K562 (cell line): ENCODE measurements at regions not wholly inside any gene's neighbourhood (a gene's known extent, or its start where the extent isn't known, plus 50 kb on each side); places are given as distances from the start of the nearest gene placed in this dataset.
A peak's percentile ranks its signal among the peaks of the same experiment; 100 is the strongest.

Source experiments
- ADNP ChIP-seq: fragments of 200-800 bp; sonication (Bioruptor generic); IDR thresholded peaks from 2 replicates; pipeline ENCODE4 v1.6.1; 2016; ENCODE audit warnings: missing genetic modification characterization, missing compliant biosample characterization
- DIDO1 ChIP-seq: fragments of 450-650 bp; IDR thresholded peaks from 2 replicates; pipeline ENCODE4 v1.6.1; 2016; ENCODE audit warnings: low read depth, missing biosample characterization, missing genetic modification characterization
- DMBX1 ChIP-seq: fragments of 250-450 bp; sonication (Bioruptor Pico); IDR thresholded peaks from 2 replicates; pipeline ENCODE4 v1.8.0; 2022; ENCODE audit warnings: inconsistent platforms, mild to moderate bottlenecking, moderate library complexity, borderline replicate concordance
- MIER1 ChIP-seq: fragments of 450-650 bp; IDR thresholded peaks from 2 replicates; pipeline ENCODE4 v1.6.1; 2016; ENCODE audit warnings: antibody characterized with exemption, mild to moderate bottlenecking, low read depth
- PCBP2 ChIP-seq: fragments of 200-400 bp; formaldehyde crosslinking; IDR thresholded peaks from 2 replicates; pipeline ENCODE4 v1.6.1; 2018; ENCODE audit warnings: low read length, low read depth, mild to moderate bottlenecking, moderate library complexity; ENCODE audit not compliant: poor library complexity, severe bottlenecking
- PHF8 ChIP-seq: fragments of 200-600 bp; sonication (generic); IDR thresholded peaks from 2 replicates; pipeline ENCODE4 v1.6.1; 2012; ENCODE audit warnings: mixed run types, mild to moderate bottlenecking, inconsistent platforms, low read length, moderate library complexity, borderline replicate concordance
- POLR3A ChIP-seq: IDR thresholded peaks from 2 replicates; pipeline ENCODE4 v1.6.1; 2011; ENCODE audit warnings: borderline replicate concordance, mild to moderate bottlenecking, moderate library complexity; ENCODE audit not compliant: insufficient read length, insufficient read depth; ENCODE audit errors: extremely low read depth
- PTTG1 ChIP-seq: fragments of 450-650 bp; IDR thresholded peaks from 2 replicates; pipeline ENCODE4 v1.6.1; 2016; ENCODE audit warnings: low read depth, mild to moderate bottlenecking, missing genetic modification characterization, missing compliant biosample characterization
- PURB ChIP-seq: sonication (generic); formaldehyde crosslinking; IDR thresholded peaks from 2 replicates; pipeline ENCODE4 v1.9.0; 2021; ENCODE audit warnings: low read depth, mild to moderate bottlenecking, missing genetic modification reagents
- SAP30 ChIP-seq: fragments of 200-600 bp; sonication (generic); IDR thresholded peaks from 2 replicates; pipeline ENCODE4 v1.6.1; 2012; ENCODE audit warnings: borderline replicate concordance, low read depth, mild to moderate bottlenecking, moderate library complexity, low read length, control low read depth, inconsistent platforms; ENCODE audit not compliant: insufficient read depth, poor library complexity, severe bottlenecking
- SIRT6 ChIP-seq: IDR thresholded peaks from one replicate; pipeline ENCODE4 v1.6.1; 2012; ENCODE audit warnings: low read depth, mild to moderate bottlenecking, control low read depth, inconsistent platforms, low read length, moderate library complexity
- TBL1XR1 ChIP-seq, 2 experiments: IDR thresholded peaks; 2 replicates each; pipeline ENCODE4 v1.6.1; 2012; ENCODE audit warnings: improper control_type of control experiment in 2 of 2, low read length in 2 of 2, mild to moderate bottlenecking in 1 of 2
- ZNF232 ChIP-seq: sonication (generic); formaldehyde crosslinking; IDR thresholded peaks from 2 replicates; pipeline ENCODE4 v1.8.0; 2022; ENCODE audit warnings: mild to moderate bottlenecking, missing genetic modification reagents
- TF ChIP-seq, protein P1 (sequence below): fragments of 450-650 bp; formaldehyde crosslinking; IDR thresholded peaks from 2 replicates; pipeline ENCODE4 v1.4.0; 2022; ENCODE audit warnings: missing genetic modification characterization
- TF ChIP-seq, protein P2 (sequence below): fragments of 250-450 bp; sonication (Bioruptor Pico); IDR thresholded peaks from 2 replicates; pipeline ENCODE4 v1.6.1; 2021; ENCODE audit warnings: mild to moderate bottlenecking
- TF ChIP-seq, protein P3 (sequence below): fragments of 450-650 bp; IDR thresholded peaks from 2 replicates; pipeline ENCODE4 v1.6.1; 2016; ENCODE audit warnings: low read depth
- TF ChIP-seq, protein P4 (sequence below), 2 experiments: fragments of 450-650 bp; IDR thresholded peaks; 2 replicates each; pipeline ENCODE4 v1.6.1; 2016

DNA sequence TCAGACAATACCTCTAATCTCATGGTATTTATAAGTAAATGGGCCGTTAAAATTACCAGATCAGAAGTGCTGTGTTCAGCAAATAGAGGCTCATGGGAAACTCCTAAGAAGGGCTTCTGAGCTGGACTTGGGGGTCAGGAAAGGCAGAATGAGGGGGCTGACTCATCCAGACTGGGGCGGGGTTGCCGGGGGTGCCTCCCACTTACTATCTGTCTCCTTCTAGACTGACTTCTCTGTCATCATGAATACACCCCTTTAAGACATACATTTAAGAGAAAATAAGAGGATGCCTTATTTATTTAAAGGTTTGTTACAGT lies 96.0 kb upstream of the ERRFI1 start (continued):
- no peak for TF ChIP-seq PCBP2
- TF ChIP-seq DMBX1 (CRISPR knock-in tag) = 0 out of 2 replicates have a peak, but pooled peaks have one; percentile 14
- TF ChIP-seq TBL1XR1 (IDR thresholded peaks at IDR 0.05; ENCODE audit: low read length in 2 of 2) = 0 out of 4 replicates have a peak, but pooled peaks of 1 of the 2 experiments have one; percentile 25
- TF ChIP-seq SIRT6 = no peak
- TF ChIP-seq PHF8 = no peak
- no peak for TF ChIP-seq SAP30
- TF ChIP-seq PURB = no peak
- TF ChIP-seq, protein P1, sequence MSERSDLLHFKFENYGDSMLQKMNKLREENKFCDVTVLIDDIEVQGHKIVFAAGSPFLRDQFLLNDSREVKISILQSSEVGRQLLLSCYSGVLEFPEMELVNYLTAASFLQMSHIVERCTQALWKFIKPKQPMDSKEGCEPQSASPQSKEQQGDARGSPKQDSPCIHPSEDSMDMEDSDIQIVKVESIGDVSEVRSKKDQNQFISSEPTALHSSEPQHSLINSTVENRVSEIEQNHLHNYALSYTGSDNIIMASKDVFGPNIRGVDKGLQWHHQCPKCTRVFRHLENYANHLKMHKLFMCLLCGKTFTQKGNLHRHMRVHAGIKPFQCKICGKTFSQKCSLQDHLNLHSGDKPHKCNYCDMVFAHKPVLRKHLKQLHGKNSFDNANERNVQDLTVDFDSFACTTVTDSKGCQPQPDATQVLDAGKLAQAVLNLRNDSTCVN (CRISPR knock-in tag) = no peak
- TF ChIP-seq, protein P2, sequence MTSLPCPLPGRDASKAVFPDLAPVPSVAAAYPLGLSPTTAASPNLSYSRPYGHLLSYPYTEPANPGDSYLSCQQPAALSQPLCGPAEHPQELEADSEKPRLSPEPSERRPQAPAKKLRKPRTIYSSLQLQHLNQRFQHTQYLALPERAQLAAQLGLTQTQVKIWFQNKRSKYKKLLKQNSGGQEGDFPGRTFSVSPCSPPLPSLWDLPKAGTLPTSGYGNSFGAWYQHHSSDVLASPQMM (CRISPR knock-in tag) = no peak
- TF ChIP-seq DIDO1 (tag) = no peak; the same call in 1 of the 2 replicates
- no peak for TF ChIP-seq ZNF232 (CRISPR knock-in tag)
- no peak for TF ChIP-seq MIER1
- TF ChIP-seq PTTG1 (tag) = 0 out of 2 replicates have a peak, but pooled peaks have one; percentile 16
- no peak for TF ChIP-seq POLR3A
- no peak for TF ChIP-seq ADNP (tag)
- TF ChIP-seq, protein P3, sequence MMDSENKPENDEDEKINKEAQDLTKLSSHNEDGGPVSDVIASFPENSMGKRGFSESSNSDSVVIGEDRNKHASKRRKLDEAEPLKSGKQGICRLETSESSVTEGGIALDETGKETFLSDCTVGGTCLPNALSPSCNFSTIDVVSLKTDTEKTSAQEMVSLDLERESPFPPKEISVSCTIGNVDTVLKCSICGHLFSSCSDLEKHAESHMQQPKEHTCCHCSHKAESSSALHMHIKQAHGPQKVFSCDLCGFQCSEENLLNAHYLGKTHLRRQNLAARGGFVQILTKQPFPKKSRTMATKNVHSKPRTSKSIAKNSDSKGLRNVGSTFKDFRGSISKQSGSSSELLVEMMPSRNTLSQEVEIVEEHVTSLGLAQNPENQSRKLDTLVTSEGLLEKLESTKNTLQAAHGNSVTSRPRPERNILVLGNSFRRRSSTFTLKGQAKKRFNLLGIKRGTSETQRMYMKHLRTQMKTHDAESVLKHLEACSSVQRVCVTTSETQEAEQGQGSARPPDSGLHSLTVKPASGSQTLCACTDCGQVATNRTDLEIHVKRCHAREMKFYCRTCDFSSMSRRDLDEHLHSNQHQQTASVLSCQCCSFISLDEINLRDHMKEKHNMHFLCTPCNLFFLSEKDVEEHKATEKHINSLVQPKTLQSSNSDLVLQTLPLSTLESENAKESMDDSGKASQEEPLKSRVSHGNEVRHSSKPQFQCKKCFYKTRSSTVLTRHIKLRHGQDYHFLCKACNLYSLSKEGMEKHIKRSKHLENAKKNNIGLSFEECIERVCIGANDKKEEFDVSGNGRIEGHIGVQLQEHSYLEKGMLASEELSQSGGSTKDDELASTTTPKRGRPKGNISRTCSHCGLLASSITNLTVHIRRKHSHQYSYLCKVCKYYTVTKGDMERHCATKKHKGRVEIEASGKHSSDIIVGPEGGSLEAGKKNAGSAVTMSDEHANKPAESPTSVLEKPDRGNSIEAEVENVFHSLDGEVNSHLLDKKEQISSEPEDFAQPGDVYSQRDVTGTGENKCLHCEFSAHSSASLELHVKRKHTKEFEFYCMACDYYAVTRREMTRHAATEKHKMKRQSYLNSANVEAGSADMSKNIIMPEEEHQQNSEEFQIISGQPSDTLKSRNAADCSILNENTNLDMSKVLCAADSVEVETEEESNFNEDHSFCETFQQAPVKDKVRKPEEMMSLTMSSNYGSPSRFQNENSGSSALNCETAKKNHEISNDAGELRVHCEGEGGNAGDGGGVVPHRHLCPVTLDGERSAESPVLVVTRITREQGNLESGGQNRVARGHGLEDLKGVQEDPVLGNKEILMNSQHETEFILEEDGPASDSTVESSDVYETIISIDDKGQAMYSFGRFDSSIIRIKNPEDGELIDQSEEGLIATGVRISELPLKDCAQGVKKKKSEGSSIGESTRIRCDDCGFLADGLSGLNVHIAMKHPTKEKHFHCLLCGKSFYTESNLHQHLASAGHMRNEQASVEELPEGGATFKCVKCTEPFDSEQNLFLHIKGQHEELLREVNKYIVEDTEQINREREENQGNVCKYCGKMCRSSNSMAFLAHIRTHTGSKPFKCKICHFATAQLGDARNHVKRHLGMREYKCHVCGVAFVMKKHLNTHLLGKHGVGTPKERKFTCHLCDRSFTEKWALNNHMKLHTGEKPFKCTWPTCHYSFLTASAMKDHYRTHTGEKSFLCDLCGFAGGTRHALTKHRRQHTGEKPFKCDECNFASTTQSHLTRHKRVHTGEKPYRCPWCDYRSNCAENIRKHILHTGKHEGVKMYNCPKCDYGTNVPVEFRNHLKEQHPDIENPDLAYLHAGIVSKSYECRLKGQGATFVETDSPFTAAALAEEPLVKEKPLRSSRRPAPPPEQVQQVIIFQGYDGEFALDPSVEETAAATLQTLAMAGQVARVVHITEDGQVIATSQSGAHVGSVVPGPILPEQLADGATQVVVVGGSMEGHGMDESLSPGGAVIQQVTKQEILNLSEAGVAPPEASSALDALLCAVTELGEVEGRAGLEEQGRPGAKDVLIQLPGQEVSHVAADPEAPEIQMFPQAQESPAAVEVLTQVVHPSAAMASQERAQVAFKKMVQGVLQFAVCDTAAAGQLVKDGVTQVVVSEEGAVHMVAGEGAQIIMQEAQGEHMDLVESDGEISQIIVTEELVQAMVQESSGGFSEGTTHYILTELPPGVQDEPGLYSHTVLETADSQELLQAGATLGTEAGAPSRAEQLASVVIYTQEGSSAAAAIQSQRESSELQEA = no peak
- TF ChIP-seq, protein P4, sequence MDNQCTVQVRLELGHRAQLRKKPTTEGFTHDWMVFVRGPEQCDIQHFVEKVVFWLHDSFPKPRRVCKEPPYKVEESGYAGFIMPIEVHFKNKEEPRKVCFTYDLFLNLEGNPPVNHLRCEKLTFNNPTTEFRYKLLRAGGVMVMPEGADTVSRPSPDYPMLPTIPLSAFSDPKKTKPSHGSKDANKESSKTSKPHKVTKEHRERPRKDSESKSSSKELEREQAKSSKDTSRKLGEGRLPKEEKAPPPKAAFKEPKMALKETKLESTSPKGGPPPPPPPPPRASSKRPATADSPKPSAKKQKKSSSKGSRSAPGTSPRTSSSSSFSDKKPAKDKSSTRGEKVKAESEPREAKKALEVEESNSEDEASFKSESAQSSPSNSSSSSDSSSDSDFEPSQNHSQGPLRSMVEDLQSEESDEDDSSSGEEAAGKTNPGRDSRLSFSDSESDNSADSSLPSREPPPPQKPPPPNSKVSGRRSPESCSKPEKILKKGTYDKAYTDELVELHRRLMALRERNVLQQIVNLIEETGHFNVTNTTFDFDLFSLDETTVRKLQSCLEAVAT (IDR thresholded peaks at IDR 0.05) = no peak
